Type B pancreatic cell (in vitro differentiated cells): ENCODE measurements at regions not wholly inside any gene's neighbourhood (a gene's known extent, or its start where the extent isn't known, plus 50 kb on each side); places are given as distances from the start of the nearest gene placed in this dataset.
A peak's percentile ranks its signal among the peaks of the same experiment; 100 is the strongest.
"Not testable (repeated sequence)": the region's sequence is repeated elsewhere in the genome, so short reads cannot be mapped to it uniquely, and the experiment has no call there.

ENCODE experiments used
- DNase-seq: peaks from one replicate; pipeline ENCODE4 v3.0.0; 2021; ENCODE audit warnings: mixed read lengths; ENCODE audit not compliant: unreplicated experiment; ENCODE audit errors: extremely low spot score
- H3K27ac Mint-ChIP-seq: 2 replicates; pipeline ENCODE4 v1.8.0; 2021; ENCODE audit warnings: mild to moderate bottlenecking, mixed read lengths
- H3K27me3 Mint-ChIP-seq: 2 replicates; pipeline ENCODE4 v1.8.0; 2021; ENCODE audit warnings: mixed read lengths
- H3K36me3 Mint-ChIP-seq: 2 replicates; pipeline ENCODE4 v1.8.0; 2021; ENCODE audit warnings: mixed read lengths
- H3K4me1 Mint-ChIP-seq: one replicate; pipeline ENCODE4 v1.8.0; 2021; ENCODE audit warnings: mixed read lengths; ENCODE audit not compliant: unreplicated experiment
- H3K4me3 Mint-ChIP-seq: 2 replicates; pipeline ENCODE4 v1.8.0; 2021; ENCODE audit warnings: mild to moderate bottlenecking, mixed read lengths
- H3K9me3 Mint-ChIP-seq: 2 replicates; pipeline ENCODE4 v1.8.0; 2021; ENCODE audit warnings: mixed read lengths
- TF ChIP-seq, protein P1 (sequence below): fragments of 200-600 bp; sonication (generic); conservative IDR thresholded peaks from 2 replicates; pipeline ENCODE4 v1.5.0; 2021; ENCODE audit warnings: antibody characterized with exemption, mild to moderate bottlenecking

DNA sequence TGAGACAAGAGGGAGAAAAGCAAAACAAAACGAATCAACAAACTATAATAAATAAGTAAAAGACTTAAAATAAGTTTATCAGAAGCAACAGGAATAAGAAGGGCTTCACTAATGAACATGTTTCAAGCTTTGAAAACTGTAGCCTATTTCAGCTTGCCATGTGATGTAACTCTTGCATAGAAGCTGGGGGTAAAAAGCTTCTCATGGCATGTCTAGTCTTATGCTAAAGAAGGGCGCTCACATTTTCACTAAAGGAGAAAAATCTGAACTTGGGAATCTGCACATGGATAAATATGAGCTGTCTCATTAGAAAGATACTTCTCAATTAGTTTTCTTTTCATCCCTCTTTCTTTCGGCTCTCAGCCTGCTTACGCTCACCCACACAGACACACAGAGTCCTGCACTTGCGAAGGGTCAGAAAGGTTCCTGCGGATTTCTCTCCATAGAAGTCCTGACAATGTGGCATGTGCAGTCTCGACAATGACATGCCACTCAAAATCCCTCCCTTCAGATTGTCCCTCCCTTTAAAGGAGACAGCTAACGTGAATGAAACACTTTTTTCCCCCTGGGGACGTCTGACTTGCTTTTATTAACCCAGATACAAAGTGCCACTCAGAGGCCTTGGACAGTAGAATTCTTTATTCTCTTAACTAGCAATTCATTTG lies 568.9 kb upstream of the NR2F2 start:
- Mint-ChIP-seq H3K4me1 (peaks cover 11% of the 10 kb centered on the region), H3K9me3 (no peaks in the 10 kb centered on the region), H3K27ac (no peak overlapping the region), H3K36me3 (no peaks in the 10 kb centered on the region), H3K4me3 (peak overlapping the region; percentile 12), H3K27me3 (no peaks in the 10 kb centered on the region)
- TF ChIP-seq, protein P1, sequence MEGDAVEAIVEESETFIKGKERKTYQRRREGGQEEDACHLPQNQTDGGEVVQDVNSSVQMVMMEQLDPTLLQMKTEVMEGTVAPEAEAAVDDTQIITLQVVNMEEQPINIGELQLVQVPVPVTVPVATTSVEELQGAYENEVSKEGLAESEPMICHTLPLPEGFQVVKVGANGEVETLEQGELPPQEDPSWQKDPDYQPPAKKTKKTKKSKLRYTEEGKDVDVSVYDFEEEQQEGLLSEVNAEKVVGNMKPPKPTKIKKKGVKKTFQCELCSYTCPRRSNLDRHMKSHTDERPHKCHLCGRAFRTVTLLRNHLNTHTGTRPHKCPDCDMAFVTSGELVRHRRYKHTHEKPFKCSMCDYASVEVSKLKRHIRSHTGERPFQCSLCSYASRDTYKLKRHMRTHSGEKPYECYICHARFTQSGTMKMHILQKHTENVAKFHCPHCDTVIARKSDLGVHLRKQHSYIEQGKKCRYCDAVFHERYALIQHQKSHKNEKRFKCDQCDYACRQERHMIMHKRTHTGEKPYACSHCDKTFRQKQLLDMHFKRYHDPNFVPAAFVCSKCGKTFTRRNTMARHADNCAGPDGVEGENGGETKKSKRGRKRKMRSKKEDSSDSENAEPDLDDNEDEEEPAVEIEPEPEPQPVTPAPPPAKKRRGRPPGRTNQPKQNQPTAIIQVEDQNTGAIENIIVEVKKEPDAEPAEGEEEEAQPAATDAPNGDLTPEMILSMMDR, result no peak
- DNase-seq, result no peak

DNA sequence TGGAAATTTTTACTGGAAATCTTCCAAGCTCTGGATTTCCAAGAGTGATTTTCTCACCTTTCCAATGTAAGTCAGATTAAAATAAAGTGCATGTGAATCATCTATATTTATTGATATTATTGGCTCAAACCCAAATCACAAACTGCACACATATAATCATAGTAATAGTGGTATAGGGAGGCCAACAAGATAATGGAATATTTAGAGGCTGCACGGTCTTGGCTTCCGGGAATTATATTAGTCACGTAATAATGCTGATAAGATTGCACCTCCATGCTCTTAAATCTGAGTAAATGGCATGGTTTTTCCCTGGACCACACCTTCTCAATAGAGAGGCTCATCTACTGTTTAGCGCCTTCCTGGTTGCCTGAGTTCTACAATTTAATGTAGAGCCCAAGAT lies 567.1 kb upstream of the NR2F2 start:
- TF ChIP-seq, protein P1, result no peak
- Mint-ChIP-seq H3K9me3 (no peaks in the 10 kb centered on the region), H3K27me3 (no peaks in the 10 kb centered on the region), H3K36me3 (no peaks in the 10 kb centered on the region), H3K27ac (no peak overlapping the region), H3K4me3 (no peak overlapping the region), H3K4me1 (peaks cover 11% of the 10 kb centered on the region)
- DNase-seq, result no peak

DNA sequence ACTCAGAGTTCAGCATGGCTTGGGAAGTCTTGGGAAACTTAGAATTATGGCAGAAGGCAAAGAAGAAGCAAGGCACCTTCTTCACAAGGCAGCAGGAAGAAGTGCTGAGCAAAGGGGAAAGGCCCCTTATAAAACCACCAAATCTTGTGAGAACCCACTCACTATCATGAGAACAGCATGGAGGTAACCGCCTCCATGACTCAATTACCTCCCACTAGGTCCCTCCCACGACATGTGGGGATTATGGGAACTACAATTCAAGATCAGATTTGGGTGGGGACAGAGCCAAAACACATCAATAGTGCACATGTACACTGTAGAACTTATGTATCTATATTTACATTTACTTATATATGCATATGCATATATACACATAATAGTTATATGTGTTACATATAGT lies 565.3 kb upstream of the NR2F2 start:
- H3K4me3 Mint-ChIP-seq, result no peak overlapping the region
- H3K4me1 Mint-ChIP-seq, result peaks cover 11% of the 10 kb centered on the region
- H3K27me3 Mint-ChIP-seq, result no peaks in the 10 kb centered on the region
- H3K9me3 Mint-ChIP-seq, result no peaks in the 10 kb centered on the region
- no peaks in the 10 kb centered on the region for H3K36me3 Mint-ChIP-seq
- H3K27ac Mint-ChIP-seq, result no peak overlapping the region
- no peak for DNase-seq
- TF ChIP-seq, protein P1, result no peak

DNA sequence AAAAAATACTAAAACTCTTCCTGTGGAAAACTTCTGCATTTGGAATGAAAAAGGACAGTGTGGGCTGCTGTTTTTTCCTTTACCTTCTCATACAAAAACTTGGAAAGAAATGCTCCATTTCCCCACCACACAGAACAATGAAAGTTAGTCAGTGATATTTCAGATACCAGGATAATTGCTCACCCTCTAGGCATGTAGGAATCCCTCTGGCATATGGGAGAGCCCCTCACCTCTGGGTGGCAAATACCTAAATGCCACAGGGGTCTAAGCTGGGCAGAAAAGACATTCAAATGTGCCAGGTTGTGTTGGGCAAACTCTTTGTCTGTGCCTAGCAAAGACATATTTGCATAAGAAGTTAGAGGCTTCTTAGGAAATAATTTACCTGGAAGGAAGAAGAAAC lies 560.3 kb upstream of the NR2F2 start:
- H3K4me1 Mint-ChIP-seq, result no peaks in the 10 kb centered on the region
- H3K27me3 Mint-ChIP-seq, result no peaks in the 10 kb centered on the region
- TF ChIP-seq, protein P1, result no peak
- no peaks in the 10 kb centered on the region for H3K36me3 Mint-ChIP-seq
- no peak overlapping the region for H3K27ac Mint-ChIP-seq
- no peak for DNase-seq
- no peak overlapping the region for H3K4me3 Mint-ChIP-seq
- H3K9me3 Mint-ChIP-seq, result no peaks in the 10 kb centered on the region

DNA sequence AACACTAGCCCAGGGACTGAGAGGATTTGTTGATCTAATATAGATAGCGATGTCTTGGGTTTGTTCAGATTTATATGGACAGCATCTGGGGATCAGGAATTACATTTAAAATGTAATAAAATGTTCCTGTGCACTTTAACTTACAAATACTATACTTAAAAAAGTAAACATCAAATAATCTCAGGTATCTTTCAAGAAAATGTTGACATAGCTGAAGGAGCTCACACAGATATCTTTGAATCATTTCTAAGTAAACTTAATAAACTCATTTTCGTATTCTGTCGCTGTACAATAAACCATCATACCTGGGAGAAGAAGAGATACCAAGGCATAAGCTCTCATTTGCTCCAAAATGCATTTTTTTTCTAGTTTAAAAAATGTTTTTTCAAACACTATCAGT lies 557.5 kb upstream of the NR2F2 start:
- Mint-ChIP-seq H3K36me3 (no peaks in the 10 kb centered on the region), H3K27ac (no peak overlapping the region), H3K4me1 (no peaks in the 10 kb centered on the region), H3K4me3 (no peak overlapping the region), H3K9me3 (no peaks in the 10 kb centered on the region), H3K27me3 (no peaks in the 10 kb centered on the region)
- TF ChIP-seq, protein P1, result no peak
- no peak for DNase-seq

DNA sequence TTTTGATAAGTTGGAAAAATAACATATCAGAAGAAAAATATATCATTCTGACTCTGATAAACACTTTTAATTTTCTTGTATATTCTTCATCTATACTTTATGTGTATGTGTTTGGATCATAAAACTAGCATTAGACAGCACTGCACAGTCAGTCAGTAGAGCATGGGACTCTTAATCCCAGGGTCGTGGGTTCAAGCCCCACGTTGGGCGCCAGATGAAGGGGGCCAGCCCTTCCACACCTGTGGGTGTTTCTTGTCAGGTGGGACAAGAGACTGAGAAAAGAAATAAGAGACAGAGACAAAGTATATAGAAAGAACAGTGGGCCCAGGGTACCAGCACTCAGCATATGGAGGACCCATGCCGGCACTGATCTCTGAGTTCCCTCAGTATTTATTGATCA lies 546.0 kb upstream of the NR2F2 start:
- Mint-ChIP-seq H3K4me1 (no peaks in the 10 kb centered on the region), H3K27me3 (no peaks in the 10 kb centered on the region), H3K36me3 (peaks cover 12% of the 10 kb centered on the region), H3K4me3 (no peak overlapping the region), H3K27ac (no peak overlapping the region), H3K9me3 (peaks cover 20% of the 10 kb centered on the region)
- DNase-seq, result no peak
- TF ChIP-seq, protein P1, result no peak

DNA sequence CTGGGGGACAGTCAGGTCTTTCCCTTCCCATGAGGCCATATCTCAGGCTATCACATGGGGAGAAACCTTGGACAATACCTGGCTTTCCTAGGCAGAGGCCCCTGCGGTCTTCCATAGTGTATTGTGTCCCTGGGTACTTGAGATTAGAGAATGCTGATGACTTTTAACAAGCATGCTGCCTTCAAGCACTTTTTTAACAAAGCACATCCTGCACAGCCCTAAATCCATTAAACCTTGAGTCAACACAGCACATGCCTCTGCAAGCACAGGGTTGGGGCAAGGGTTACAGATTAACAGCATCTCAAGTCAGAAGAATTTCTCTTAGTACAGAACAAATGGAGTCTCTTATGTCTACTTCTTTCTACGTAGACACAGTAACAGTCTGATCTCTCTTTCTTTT lies 545.2 kb upstream of the NR2F2 start:
- not testable (repeated sequence) for H3K4me3 Mint-ChIP-seq, H3K27ac Mint-ChIP-seq, H3K4me1 Mint-ChIP-seq, DNase-seq, H3K27me3 Mint-ChIP-seq
- H3K36me3 Mint-ChIP-seq, result peaks cover 12% of the 10 kb centered on the region
- peaks cover 20% of the 10 kb centered on the region for H3K9me3 Mint-ChIP-seq
